Germinal center (tissue), 1 donor: ENCODE measurements at regions not wholly inside any gene's neighbourhood (a gene's known extent, or its start where the extent isn't known, plus 50 kb on each side); places are given as distances from the start of the nearest gene placed in this dataset.
"Not testable (repeated sequence)": the region's sequence is repeated elsewhere in the genome, so short reads cannot be mapped to it uniquely, and the experiment has no call there.

Experiments
- DNase-seq: peaks from one replicate; pipeline ENCODE4 v3.0.0; 2012; ENCODE audit warnings: mixed read lengths, low spot score

DNA sequence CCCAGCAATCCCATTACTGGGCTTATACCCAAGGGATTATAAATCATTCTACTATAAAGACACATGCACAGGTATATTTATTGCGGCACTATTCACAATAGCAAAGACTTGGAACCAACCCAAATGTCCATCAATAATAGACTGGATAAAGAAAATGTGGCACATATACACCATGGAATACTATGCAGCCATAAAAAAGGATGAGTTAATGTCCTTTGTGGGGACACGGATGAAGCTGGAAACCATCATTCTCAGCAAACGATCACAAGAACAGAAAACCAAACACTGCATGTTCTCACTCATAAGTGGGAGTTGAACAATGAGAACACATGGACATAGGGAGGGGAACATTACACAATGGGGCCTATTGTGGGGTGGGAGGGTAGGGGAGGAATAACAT, 224.4 kb upstream of the SERP2 start:
- DNase-seq, result not testable (repeated sequence)

- DNase-seq, result no peak
These were observed 223.8 kb upstream of the SERP2 start for GRCh38 chr13:44149821-44150220.

- DNase-seq, result no peak
These were observed 222.2 kb upstream of the SERP2 start for GRCh38 chr13:44151474-44151873.

GRCh38 chr13:44153496-44153895, 220.1 kb upstream of the SERP2 start:
- no peak for DNase-seq

- no peak for DNase-seq
These were observed 218.0 kb upstream of the SERP2 start for GRCh38 chr13:44155422-44156293.

DNA sequence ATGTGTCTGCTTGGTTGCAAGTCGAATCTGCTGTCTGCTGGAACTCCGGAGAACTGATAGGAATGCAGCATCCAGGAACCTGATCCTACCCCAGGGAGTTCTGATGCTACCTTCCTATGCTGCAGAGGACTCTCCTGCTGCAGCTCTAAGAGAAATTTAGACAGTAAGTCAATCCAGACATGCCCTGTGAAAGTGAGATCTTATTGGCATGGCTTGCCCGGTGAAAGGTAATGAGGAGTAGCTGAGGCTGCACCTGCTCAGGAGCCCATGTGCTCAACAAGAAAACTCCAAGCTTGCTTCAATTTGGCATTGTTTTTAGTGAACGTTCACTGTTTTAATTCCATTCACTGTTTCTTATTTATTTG, 217.3 kb upstream of the SERP2 start:
- DNase-seq, result no peak

- no peak for DNase-seq
These were observed 216.0 kb upstream of the SERP2 start for GRCh38 chr13:44157606-44158005.

GRCh38 chr13:44158098-44158521, 215.5 kb upstream of the SERP2 start:
- no peak for DNase-seq

- DNase-seq, result no peak
These were observed 214.6 kb upstream of the SERP2 start for GRCh38 chr13:44158881-44159632.

DNA sequence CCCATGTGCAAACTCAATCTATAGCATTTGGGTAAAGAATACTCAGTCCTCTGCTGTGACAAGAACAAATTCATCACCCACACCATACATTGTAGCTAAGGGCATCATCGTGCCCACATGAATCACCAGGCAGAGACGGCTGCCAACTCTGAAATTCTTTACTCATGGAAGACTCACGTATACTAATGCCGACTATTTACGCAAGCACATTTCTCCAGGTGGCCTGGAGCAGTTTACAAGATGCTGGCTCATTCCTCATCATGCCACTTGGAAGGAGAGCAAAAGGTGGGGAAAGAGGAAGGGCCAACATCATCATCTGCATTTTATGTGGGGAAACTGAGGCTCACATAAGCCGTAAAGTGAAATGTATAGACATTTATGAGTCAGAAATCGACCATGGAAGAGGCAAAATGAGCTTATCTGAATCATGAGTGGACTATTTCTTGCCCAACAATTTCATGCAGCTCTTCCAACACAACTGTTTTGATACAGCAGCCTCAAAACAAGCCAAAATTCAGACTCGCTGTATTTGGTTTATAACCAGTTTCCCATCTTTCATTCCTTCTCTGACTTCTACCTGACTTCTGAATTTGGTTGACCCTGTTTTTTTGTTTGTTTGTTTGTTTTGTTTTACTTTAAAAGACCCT, 213.9 kb upstream of the SERP2 start:
- DNase-seq, result no peak

DNA sequence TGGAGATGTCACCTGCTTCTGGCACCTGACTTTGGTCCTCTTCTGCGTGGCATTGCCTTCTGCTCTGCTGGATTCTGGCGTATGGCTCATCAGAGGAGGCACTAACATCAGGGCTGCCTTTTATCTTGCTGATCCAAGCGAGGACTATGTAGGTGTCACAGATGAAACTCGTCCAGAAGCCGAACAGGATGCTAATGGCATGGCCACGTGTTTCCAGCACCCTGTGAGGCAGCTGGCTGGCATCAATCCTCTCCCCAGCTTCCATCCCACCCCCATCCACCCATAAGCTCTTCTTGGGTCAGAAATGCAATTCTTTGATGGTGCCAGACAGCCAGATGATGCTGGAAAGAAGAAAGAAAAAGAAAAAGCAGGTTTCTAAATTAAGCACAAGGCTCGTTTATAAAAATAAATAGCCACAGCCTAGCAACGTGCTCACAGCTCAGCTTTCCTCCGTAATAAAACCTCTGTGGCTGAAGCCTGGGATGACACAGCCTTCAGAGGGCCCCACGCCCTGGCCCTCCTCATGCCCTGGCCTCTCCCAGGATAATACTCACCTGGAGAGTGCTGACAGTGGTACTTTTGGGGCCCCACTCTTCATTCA, 212.9 kb upstream of the SERP2 start:
- DNase-seq, result no peak

DNA sequence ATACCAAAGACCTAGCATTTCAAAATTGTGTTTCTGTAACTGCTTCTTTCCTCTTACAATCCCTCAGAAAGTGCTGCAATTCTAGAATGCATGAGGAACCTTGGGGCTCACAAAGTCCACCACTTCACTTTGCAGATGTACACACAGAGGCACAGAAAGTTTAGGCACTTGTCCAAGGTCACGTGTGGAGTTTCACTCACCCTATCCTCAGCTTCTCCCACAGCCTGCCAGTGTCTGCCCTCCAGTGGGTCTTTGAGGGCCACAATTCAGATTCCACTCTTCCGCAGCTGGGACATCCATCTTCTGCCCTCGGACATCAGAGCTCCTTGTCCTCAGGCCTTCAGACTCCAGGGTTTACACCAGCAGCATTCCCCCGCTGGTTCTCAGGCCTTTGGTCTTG, 210.5 kb upstream of the SERP2 start:
- no peak for DNase-seq

DNA sequence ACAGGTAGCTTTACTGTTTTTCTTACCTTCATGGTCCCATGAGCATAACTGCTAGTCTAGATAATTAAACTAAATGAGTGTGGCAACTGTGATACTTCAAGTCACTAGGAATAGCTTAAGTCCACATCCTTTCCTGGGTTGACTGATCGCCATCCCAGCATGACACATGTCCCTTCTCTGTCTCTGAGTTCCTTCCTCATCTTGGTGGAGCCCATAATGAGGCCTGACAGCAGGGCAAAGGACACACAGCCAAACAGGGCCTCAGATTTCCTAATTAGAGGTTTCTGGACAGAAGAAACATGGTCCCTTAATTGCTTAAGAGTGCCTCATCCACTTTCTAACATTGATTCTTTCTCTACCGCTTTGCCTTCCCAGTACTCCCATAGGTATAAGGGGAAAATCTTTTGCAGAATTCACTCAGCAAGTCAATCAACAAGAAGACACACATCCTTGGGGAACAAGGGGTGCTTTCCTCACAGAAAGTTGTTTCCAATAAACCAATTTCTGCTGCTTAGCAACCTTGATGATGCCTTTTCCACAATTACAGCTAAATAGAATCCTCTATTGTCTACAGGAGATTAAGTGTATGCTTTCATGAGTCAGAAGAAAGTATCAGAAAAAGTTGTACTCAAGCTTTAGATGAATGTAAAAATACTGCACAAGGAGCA, 208.3 kb upstream of the SERP2 start:
- no peak for DNase-seq

DNA sequence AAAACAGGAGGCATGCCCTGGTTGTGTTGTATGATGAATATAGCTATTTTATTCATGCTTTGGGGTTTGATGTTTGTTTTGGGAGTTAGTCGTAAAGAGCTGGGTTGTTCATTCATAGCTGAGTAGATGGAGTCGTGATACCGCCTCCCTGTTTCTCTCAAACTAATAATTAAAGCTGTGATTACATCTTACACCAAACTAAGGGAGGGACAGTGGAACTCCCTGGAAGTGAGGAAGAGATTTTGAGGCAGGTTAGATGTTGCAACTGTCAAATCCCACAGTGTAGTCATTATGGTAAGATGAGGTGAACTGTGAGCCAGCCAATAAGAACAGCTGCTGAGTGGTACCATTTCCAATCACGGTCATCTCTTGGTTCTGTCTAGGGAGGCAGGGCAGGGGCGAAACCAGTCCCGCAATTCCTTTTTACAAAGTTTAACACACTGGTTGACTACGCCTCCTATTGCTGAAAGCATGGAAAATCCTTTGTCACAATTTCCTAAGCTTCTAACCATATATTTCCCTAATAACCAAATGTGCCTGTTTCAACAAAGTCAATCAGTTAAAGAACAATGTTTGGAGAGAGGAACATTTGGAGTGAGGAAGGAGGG, 207.6 kb upstream of the SERP2 start:
- no peak for DNase-seq

- DNase-seq, result no peak
These were observed 204.4 kb upstream of the SERP2 start for GRCh38 chr13:44169018-44169911.

DNA sequence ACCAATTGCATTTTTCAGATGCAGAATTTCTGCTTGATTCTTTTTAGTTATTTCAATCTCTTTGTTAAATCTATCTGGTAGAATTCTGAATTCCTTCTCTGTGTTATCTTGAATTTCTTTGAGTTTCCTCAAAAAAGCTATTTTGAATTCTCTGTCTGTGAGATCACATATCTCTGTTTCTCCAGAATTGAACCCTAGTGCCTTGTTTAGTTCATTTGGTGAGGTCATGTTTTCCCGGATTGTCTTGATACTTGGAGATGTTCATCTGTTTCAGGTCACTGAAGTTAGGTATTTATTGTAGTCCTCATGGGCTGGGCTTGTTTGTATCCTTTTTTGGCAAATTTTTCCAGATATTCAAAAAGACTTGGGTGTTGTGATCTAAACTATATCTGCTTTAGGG, 202.9 kb upstream of the SERP2 start:
- DNase-seq, result no peak

GRCh38 chr13:44171156-44171555, 202.5 kb upstream of the SERP2 start:
- no peak for DNase-seq

DNA sequence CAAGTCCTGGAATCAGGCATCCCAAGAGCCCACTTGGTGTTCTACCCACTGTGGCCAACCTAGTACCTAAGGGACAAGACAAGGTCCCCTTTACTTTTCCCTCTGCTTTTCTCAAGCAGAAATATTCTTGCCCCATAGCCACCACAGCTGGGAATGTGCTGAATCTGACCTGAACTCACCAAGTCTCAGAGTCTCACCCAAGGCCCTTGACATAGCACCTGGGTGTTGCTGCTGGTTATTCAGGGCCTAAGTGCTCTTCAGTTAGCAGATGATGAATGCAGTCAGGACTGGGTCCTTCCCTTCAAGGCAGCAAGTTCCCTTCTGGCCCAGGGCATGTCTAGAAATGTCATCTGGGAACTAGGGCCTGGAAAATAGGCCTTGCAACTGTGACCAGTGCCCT, 201.8 kb upstream of the SERP2 start:
- DNase-seq, result no peak

GRCh38 chr13:44172281-44172810, 201.3 kb upstream of the SERP2 start:
- DNase-seq, result no peak

GRCh38 chr13:44174769-44175425, 198.7 kb upstream of the SERP2 start:
- no peak for DNase-seq
